ENCODE measurements at regions not wholly inside any gene's neighbourhood (a gene's known extent, or its start where the extent isn't known, plus 50 kb on each side); places are given as distances from the start of the nearest gene placed in this dataset.

DNA sequence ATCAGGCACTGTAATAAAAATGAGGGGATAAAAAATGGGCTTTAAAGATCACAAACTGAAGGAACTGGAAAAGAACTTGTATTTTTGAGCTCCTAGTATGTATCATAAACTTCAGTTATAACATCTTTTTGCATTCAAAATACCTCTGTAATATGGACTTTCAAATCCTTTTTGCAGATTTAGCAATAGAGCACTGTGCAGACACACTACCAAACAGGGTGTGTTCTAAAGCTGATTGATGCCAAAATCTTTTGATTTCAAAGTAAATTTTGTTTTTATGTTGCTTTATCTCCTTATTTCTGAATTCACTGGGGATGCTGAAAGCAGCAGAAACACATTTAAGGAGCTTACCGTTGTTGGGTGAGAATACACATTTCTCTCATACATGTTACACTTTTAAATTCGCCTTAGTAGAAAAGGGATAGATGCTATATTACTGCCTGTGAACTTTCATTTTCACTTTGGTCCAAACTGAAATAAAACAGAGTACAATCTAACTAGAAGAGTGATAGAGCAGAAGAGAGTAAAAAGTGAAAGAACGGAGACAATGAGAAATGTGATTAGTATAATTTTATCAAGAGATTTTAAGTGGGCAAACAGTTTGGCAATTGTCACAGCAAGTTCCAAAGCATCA lies 1126.6 kb downstream of the BRINP3 start:
- TF ChIP-seq ZFX (IDR thresholded peaks at IDR 0.05; ENCODE audit: borderline replicate concordance) (no peak), CTCF (IDR thresholded peaks at IDR 0.05) (no peak)
- H3K27ac ChIP-seq: no peak overlapping the region

DNA sequence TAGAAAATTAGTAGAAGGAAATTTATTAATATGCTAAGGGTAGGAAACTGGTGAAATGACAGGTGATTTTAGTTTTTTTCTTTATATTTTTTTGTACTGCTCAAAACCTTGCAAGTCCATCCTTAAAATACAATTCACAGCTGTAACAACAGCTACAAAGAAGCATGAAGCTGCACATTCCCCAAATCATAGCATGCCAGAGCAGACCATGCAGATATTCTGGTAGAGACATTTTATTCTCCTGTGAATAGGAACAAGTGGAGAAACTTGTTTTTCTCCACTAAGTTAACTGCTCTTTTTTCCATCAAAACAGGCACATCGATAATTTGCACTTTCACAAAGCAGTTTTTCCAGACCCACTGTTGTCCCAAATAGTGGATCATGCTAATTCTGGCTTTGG lies 1125.7 kb downstream of the BRINP3 start:
- TF ChIP-seq CTCF (IDR thresholded peaks at IDR 0.05) (no peak), ZFX (IDR thresholded peaks at IDR 0.05; ENCODE audit: borderline replicate concordance) (no peak)
- H3K27ac ChIP-seq: no peak overlapping the region

DNA sequence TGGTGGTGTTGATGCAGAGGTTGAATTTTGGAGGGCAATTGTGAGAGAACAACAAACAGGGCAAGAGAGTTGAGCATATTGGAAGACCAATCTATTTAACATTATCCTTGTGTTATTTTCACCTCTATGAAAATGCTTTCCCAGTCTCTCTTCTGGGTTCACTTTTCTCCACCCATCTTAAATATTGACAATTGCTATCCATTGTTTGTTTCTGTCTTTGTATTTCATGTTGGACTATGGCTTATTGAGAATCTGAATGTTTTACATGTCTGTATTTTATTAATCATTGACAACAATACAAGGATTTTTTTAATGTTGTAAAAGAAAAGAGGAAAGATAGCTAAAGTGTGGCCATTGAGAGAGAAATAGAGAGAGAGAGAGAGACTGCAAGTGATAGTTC lies 1121.5 kb downstream of the BRINP3 start:
- no peak for TF ChIP-seq ZFX (IDR thresholded peaks at IDR 0.05; ENCODE audit: borderline replicate concordance)
- TF ChIP-seq CTCF (IDR thresholded peaks at IDR 0.05): no peak
- H3K27ac ChIP-seq: peak overlapping the region; percentile 12; the same call in 1 of the 2 replicates

GRCh38 chr1:189357317-189357716 lies 1120.3 kb downstream of the BRINP3 start:
- H3K27ac ChIP-seq: no peak overlapping the region
- no peak for TF ChIP-seq ZFX (IDR thresholded peaks at IDR 0.05; ENCODE audit: borderline replicate concordance)
- no peak for TF ChIP-seq CTCF (IDR thresholded peaks at IDR 0.05)

- no peak overlapping the region for H3K27ac ChIP-seq
- no peak for TF ChIP-seq ZFX (IDR thresholded peaks at IDR 0.05; ENCODE audit: borderline replicate concordance)
- TF ChIP-seq CTCF (IDR thresholded peaks at IDR 0.05): no peak
Measured at GRCh38 chr1:189369612-189370011, 1108.1 kb downstream of the BRINP3 start.

DNA sequence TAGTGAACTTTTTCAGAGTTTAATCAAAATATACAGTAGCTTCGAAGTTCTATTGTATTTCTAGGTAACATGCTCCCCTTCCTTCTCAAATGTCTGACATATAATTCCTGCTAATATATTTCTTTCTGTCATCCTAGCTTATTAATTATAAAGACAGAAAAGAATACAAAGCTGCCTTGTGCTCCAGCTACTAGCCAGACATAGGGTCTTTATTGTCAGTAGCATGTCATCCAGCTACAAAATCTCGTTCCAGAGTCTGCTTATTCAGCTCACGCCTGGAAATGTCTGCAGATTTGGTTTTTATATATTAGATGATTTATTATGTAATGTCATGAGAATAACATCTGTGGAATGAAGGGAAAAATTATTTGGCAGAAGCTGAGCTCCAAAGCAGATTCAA lies 1102.8 kb downstream of the BRINP3 start:
- TF ChIP-seq CTCF (IDR thresholded peaks at IDR 0.05) (no peak), ZFX (IDR thresholded peaks at IDR 0.05; ENCODE audit: borderline replicate concordance) (no peak)
- H3K27ac ChIP-seq: no peak overlapping the region

DNA sequence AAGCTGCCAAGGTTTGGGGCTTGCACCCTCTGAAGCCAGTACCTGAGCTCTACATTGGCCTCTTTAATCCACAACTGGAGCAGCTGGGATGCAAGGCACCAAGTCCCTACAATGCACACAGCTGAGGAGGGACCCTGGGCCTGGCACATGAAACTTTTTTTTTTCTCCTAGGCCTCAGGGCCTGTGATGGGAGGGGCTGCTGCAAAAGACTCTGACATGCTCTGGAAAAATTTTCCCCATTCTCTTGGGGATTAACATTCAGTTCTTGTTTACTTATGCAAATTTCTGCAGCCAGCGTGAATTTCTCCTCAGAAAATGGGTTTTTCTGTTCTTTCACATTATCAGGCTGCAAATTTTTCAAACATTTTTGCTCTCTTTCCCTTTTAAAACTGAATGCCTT lies 1072.2 kb downstream of the BRINP3 start:
- no peak overlapping the region for H3K27ac ChIP-seq
- no peak for TF ChIP-seq CTCF (IDR thresholded peaks at IDR 0.05)
- TF ChIP-seq ZFX (IDR thresholded peaks at IDR 0.05; ENCODE audit: borderline replicate concordance): no peak

All from 22Rv1 (cell line).